ENCODE measurements at regions not wholly inside any gene's neighbourhood (a gene's known extent, or its start where the extent isn't known, plus 50 kb on each side); places are given as distances from the start of the nearest gene placed in this dataset.

DNA sequence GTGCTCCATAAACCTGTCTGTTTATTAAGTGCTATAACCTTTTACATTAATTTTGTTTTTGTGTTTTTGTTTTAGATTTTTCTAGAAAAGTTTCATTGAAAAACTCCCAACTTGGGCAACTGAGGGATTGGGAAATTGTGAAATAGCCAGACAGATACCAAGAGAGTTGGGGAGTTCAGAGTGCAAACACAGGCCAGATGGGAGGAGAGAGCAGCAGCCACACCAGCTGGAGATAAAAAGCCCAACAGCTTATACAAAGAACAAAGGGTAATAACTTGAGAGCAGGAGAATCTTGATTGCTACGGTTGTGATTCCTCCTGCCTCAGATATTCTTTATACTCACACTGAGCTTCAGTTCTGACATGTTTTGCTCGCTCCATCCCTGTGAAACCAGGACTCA, 1642.2 kb downstream of the LRRC4C start:
- POLR2A ChIA-PET: no interaction called here
- no peaks in the 10 kb centered on the region for H3K9me3 ChIP-seq (ENCODE audit: control insufficient read depth, insufficient read depth, low read depth, low read length)
- ATAC-seq (no peak), DNase-seq (ENCODE audit: low read depth, low spot score) (no peak)
- intact Hi-C loops (cut with micrococcal nuclease; ENCODE audit: unreplicated experiment) (no loop called here), in situ Hi-C loops (cut with HindIII; ENCODE audit: low pct_unique_long_range_greater_than_20kb, low sequenced_read_pairs) (no loop called here)
- no TSS peak for BruUV-seq (replicated peaks)
- H3K27me3 ChIP-seq (ENCODE audit: control insufficient read depth, insufficient read depth, low read length): no peaks in the 10 kb centered on the region
- no peaks in the 10 kb centered on the region for H3K4me1 ChIP-seq (ENCODE audit: control insufficient read depth, insufficient read depth, low read length)
- H3K36me3 ChIP-seq (ENCODE audit: control insufficient read depth, insufficient read depth, low read length): no peaks in the 10 kb centered on the region
- H3K27ac ChIP-seq (ENCODE audit: low read length): no peak overlapping the region
- H3K4me3 ChIP-seq (ENCODE audit: low read depth in 2 of 2, low read length in 2 of 2): no peak overlapping the region
- TF ChIP-seq TCF7L2 (IDR thresholded peaks at IDR 0.05; ENCODE audit: low read depth, low read length) (no peak), REST (IDR thresholded peaks at IDR 0.05; ENCODE audit: insufficient read depth in 1 of 2, low read depth in 2 of 2, low read length in 1 of 2) (no peak), POLR2AphosphoS5 (IDR thresholded peaks at IDR 0.05; ENCODE audit: low read depth, low read length) (no peak), SIN3A (IDR thresholded peaks at IDR 0.05; ENCODE audit: borderline replicate concordance, insufficient read depth, low read depth, low read length) (no peak)
- TF ChIP-seq, protein P1, sequence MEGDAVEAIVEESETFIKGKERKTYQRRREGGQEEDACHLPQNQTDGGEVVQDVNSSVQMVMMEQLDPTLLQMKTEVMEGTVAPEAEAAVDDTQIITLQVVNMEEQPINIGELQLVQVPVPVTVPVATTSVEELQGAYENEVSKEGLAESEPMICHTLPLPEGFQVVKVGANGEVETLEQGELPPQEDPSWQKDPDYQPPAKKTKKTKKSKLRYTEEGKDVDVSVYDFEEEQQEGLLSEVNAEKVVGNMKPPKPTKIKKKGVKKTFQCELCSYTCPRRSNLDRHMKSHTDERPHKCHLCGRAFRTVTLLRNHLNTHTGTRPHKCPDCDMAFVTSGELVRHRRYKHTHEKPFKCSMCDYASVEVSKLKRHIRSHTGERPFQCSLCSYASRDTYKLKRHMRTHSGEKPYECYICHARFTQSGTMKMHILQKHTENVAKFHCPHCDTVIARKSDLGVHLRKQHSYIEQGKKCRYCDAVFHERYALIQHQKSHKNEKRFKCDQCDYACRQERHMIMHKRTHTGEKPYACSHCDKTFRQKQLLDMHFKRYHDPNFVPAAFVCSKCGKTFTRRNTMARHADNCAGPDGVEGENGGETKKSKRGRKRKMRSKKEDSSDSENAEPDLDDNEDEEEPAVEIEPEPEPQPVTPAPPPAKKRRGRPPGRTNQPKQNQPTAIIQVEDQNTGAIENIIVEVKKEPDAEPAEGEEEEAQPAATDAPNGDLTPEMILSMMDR (IDR thresholded peaks at IDR 0.05): no peak
- CTCF ChIA-PET: no interaction called here

DNA sequence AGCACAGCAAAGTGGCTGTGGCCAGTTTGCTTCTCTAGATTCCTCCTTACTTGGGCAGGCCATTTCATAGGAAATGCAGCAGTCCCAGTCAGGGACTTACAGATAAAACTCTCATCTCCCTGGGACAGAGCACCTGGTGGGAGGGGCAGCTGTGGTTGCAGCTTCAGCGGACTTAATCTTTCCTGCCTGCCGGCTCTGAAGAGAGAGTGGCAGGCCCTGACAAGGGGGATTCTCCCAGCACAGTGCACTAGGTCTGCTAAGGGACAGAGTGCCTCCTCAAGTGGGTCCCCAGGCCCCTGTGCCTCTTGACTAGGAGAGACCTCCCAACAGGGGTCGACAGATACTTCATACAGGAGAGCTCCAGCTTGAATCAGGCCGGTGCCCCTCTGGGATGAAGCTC, 1649.1 kb downstream of the LRRC4C start:
- Histone ChIP-seq H3K36me3 (ENCODE audit: control insufficient read depth, insufficient read depth, low read length) (no peaks in the 10 kb centered on the region), H3K4me3 (ENCODE audit: low read depth in 2 of 2, low read length in 2 of 2) (no peak overlapping the region), H3K9me3 (ENCODE audit: control insufficient read depth, insufficient read depth, low read depth, low read length) (no peaks in the 10 kb centered on the region), H3K27me3 (ENCODE audit: control insufficient read depth, insufficient read depth, low read length) (no peaks in the 10 kb centered on the region), H3K27ac (ENCODE audit: low read length) (no peak overlapping the region), H3K4me1 (ENCODE audit: control insufficient read depth, insufficient read depth, low read length) (no peaks in the 10 kb centered on the region)
- no peak for ATAC-seq
- BruUV-seq (replicated peaks): no TSS peak
- no peak for TF ChIP-seq TCF7L2 (IDR thresholded peaks at IDR 0.05; ENCODE audit: low read depth, low read length)
- TF ChIP-seq SIN3A (IDR thresholded peaks at IDR 0.05; ENCODE audit: borderline replicate concordance, insufficient read depth, low read depth, low read length): no peak
- TF ChIP-seq REST (IDR thresholded peaks at IDR 0.05; ENCODE audit: insufficient read depth in 1 of 2, low read depth in 2 of 2, low read length in 1 of 2): no peak
- TF ChIP-seq, protein P1 (IDR thresholded peaks at IDR 0.05): no peak
- TF ChIP-seq POLR2AphosphoS5 (IDR thresholded peaks at IDR 0.05; ENCODE audit: low read depth, low read length): no peak
- ChIA-PET CTCF (no interaction called here), POLR2A (no interaction called here)
- DNase-seq (ENCODE audit: low read depth, low spot score): no peak
- in situ Hi-C loops (cut with HindIII; ENCODE audit: low pct_unique_long_range_greater_than_20kb, low sequenced_read_pairs) (no loop called here), intact Hi-C loops (cut with micrococcal nuclease; ENCODE audit: unreplicated experiment) (no loop called here)
